Osteoblast (primary cell): ENCODE measurements at regions not wholly inside any gene's neighbourhood (a gene's known extent, or its start where the extent isn't known, plus 50 kb on each side); places are given as distances from the start of the nearest gene placed in this dataset.
A peak's percentile ranks its signal among the peaks of the same experiment; 100 is the strongest.

Experiments used
- DNase-seq: peaks from one replicate; pipeline ENCODE4 v3.0.0; 2011; ENCODE audit warnings: low spot score, mixed read lengths; ENCODE audit not compliant: insufficient read length; ENCODE audit errors: missing footprints
- H2AFZ ChIP-seq: 2 replicates; pipeline ENCODE4 v1.6.0; 2011; ENCODE audit warnings: mild to moderate bottlenecking, low read length
- H3K27ac ChIP-seq: 2 replicates; pipeline ENCODE4 v1.5.1; 2011; ENCODE audit warnings: mild to moderate bottlenecking, low read depth, low read length, moderate library complexity
- H3K27me3 ChIP-seq: 2 replicates; pipeline ENCODE4 v1.6.0; 2012; ENCODE audit warnings: mild to moderate bottlenecking, control low read depth, inconsistent platforms, low read length, moderate library complexity; ENCODE audit not compliant: insufficient read depth
- H3K36me3 ChIP-seq: 2 replicates; pipeline ENCODE4 v1.5.1; 2011; ENCODE audit warnings: mild to moderate bottlenecking, low read length, control low read depth, moderate library complexity; ENCODE audit not compliant: insufficient read depth
- H3K4me1 ChIP-seq: 2 replicates; pipeline ENCODE4 v1.5.1; 2011; ENCODE audit warnings: mild to moderate bottlenecking, low read length, control low read depth, moderate library complexity; ENCODE audit not compliant: insufficient read depth
- H3K4me2 ChIP-seq: 2 replicates; pipeline ENCODE4 v1.6.0; 2011; ENCODE audit warnings: mild to moderate bottlenecking, low read length; ENCODE audit not compliant: insufficient read depth
- H3K4me3 ChIP-seq: fragments of 200-600 bp; sonication (generic); 3 replicates; pipeline ENCODE4 v1.5.1; 2012; ENCODE audit warnings: mild to moderate bottlenecking, low read length, inconsistent platforms; ENCODE audit not compliant: insufficient read depth
- H3K79me2 ChIP-seq: 2 replicates; pipeline ENCODE4 v1.6.0; 2012; ENCODE audit warnings: mild to moderate bottlenecking, low read length, control low read depth, inconsistent platforms; ENCODE audit not compliant: insufficient read depth
- H3K9me3 ChIP-seq: 2 replicates; pipeline ENCODE4 v1.5.1; 2011; ENCODE audit warnings: low read depth, low read length, control low read depth
- H4K20me1 ChIP-seq: 2 replicates; pipeline ENCODE4 v1.6.0; 2012; ENCODE audit warnings: mild to moderate bottlenecking, low read length, control low read depth; ENCODE audit not compliant: insufficient read depth
- TF ChIP-seq, protein P1 (sequence below): IDR thresholded peaks from 2 replicates; pipeline ENCODE4 v1.5.1; 2011; ENCODE audit warnings: mild to moderate bottlenecking, low read depth, low read length, moderate library complexity; ENCODE audit errors: extremely low read depth

DNA sequence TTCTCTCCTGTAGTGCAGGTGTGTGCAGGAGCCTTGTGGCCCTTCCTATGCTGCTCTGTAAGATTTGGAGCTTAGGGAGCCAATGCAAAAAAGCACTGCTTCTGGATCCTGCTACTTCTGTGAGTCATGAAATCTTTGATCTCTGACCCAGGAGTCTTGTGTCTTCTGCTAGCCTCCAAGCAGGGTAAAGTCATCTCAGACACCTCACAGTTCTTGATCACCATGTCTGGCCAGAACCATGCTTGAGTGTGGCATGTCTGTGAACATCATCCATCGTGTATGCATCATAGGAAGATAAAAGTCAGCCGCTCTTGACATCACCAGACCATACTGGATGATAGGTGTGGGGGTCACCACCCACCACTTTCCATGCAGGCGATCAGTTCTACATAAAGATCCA, 247.8 kb downstream of the RPLP1 start:
- peaks cover 6% of the 10 kb centered on the region for H3K4me1 ChIP-seq
- DNase-seq, result no peak
- no peaks in the 10 kb centered on the region for H3K36me3 ChIP-seq
- peaks cover 16% of the 10 kb centered on the region for H3K27me3 ChIP-seq
- H3K79me2 ChIP-seq, result no peaks in the 10 kb centered on the region
- no peak overlapping the region for H2AFZ ChIP-seq
- TF ChIP-seq, protein P1, sequence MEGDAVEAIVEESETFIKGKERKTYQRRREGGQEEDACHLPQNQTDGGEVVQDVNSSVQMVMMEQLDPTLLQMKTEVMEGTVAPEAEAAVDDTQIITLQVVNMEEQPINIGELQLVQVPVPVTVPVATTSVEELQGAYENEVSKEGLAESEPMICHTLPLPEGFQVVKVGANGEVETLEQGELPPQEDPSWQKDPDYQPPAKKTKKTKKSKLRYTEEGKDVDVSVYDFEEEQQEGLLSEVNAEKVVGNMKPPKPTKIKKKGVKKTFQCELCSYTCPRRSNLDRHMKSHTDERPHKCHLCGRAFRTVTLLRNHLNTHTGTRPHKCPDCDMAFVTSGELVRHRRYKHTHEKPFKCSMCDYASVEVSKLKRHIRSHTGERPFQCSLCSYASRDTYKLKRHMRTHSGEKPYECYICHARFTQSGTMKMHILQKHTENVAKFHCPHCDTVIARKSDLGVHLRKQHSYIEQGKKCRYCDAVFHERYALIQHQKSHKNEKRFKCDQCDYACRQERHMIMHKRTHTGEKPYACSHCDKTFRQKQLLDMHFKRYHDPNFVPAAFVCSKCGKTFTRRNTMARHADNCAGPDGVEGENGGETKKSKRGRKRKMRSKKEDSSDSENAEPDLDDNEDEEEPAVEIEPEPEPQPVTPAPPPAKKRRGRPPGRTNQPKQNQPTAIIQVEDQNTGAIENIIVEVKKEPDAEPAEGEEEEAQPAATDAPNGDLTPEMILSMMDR, result no peak
- H3K27ac ChIP-seq, result no peak overlapping the region
- no peaks in the 10 kb centered on the region for H3K9me3 ChIP-seq
- no peaks in the 10 kb centered on the region for H4K20me1 ChIP-seq
- H3K4me3 ChIP-seq, result no peak overlapping the region
- H3K4me2 ChIP-seq, result no peak overlapping the region

DNA sequence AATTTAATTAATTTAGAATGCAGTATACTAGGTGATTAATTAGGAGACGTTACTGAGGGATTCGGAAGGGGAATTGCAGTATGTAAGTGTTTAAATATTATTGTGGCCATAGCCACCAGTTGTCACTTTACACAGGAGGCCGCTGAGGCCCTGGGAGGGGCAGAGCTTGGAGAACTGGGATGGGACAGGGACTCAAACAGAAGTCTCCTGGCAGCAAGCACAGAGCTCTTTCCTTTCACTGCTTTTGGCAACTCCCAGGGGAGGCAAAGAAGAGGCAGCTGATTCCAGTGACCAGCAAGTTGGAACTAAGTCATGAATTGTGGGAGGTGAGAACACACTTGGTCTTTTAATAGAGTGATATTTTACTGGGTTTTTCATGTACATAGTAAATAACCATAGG, 248.6 kb downstream of the RPLP1 start:
- H3K79me2 ChIP-seq, result no peaks in the 10 kb centered on the region
- H3K4me2 ChIP-seq, result no peak overlapping the region
- H3K27ac ChIP-seq, result no peak overlapping the region
- H2AFZ ChIP-seq, result no peak overlapping the region
- peaks cover 6% of the 10 kb centered on the region for H3K4me1 ChIP-seq
- no peak overlapping the region for H3K4me3 ChIP-seq
- no peaks in the 10 kb centered on the region for H3K9me3 ChIP-seq
- no peak for DNase-seq
- no peaks in the 10 kb centered on the region for H3K36me3 ChIP-seq
- TF ChIP-seq, protein P1, result no peak
- peaks cover 13% of the 10 kb centered on the region for H3K27me3 ChIP-seq
- H4K20me1 ChIP-seq, result no peaks in the 10 kb centered on the region

DNA sequence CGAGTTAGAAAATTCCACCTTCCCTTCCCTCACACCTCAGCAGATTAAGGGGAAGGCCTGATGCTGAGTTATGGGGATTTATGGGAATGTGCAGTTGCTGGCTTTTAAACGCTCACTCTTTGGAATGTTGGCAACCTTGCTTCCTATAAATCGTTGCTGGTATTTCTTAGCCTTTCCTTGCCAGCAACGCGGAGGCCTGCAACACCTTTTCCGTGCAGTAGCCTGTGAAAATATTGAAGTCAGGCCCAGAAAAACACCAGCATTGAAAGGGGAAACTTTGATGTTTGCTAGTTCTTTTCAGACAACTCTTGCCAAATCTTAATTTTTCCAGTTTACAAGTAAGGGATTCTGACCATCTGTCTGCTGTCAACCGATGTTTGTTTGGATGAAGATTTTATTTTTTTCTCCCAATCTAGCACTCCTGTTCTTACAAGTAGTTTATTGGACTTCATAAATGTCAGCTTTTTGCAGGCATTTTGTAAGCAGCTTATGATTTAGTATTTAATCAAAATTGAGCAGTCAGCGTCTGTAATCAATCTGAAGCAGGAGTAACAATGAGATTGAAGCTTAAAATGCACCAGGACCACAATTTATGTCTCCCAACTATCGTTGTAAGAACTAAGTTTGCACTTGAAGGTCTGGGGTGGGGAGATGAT, 251.0 kb downstream of the RPLP1 start:
- no peak overlapping the region for H2AFZ ChIP-seq
- H3K27me3 ChIP-seq, result peaks cover 10% of the 10 kb centered on the region
- no peaks in the 10 kb centered on the region for H3K9me3 ChIP-seq
- H3K79me2 ChIP-seq, result no peaks in the 10 kb centered on the region
- no peak overlapping the region for H3K27ac ChIP-seq
- H3K4me1 ChIP-seq, result peaks cover 6% of the 10 kb centered on the region
- TF ChIP-seq, protein P1, result no peak
- no peak overlapping the region for H3K4me2 ChIP-seq
- H4K20me1 ChIP-seq, result no peaks in the 10 kb centered on the region
- no peak for DNase-seq
- H3K4me3 ChIP-seq, result no peak overlapping the region
- H3K36me3 ChIP-seq, result no peaks in the 10 kb centered on the region

DNA sequence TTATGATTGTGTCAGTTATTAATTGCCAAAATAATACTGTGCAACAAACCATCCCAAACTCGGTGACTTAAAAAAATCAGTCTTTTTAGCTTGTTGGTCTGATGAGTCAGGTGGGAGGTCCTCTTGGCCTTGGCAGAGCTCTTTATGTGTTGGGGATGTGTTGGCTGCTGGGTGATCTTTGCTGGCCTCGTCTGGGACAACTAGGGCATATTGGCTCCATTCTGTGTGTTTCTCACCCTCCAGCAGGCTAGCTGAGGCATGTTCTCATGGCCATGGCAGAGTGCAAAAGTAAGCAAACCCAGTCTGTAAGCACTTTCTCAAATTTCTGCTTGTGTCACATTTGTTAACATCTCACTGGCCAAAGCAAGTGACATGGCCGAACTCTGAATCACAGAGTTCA, 251.6 kb downstream of the RPLP1 start:
- no peaks in the 10 kb centered on the region for H3K79me2 ChIP-seq
- peaks cover 6% of the 10 kb centered on the region for H3K4me1 ChIP-seq
- TF ChIP-seq, protein P1, result no peak
- H3K36me3 ChIP-seq, result no peaks in the 10 kb centered on the region
- no peak overlapping the region for H2AFZ ChIP-seq
- H3K9me3 ChIP-seq, result peaks cover 2% of the 10 kb centered on the region
- no peak overlapping the region for H3K4me3 ChIP-seq
- H3K27ac ChIP-seq, result no peak overlapping the region
- no peaks in the 10 kb centered on the region for H4K20me1 ChIP-seq
- H3K4me2 ChIP-seq, result no peak overlapping the region
- peak; percentile 71 for DNase-seq
- peaks cover 10% of the 10 kb centered on the region for H3K27me3 ChIP-seq
